Sigmoid colon (tissue), 4 donors: ENCODE measurements at regions not wholly inside any gene's neighbourhood (a gene's known extent, or its start where the extent isn't known, plus 50 kb on each side); places are given as distances from the start of the nearest gene placed in this dataset.

Experiments used
- CTCF ChIP-seq, 4 experiments: fragments of 450-650 bp in 3 of 4; fragments of 200-600 bp in 1 of 4; IDR thresholded peaks; one replicate each; pipeline ENCODE4 v1.5.1; 2016 to 2019; ENCODE audit warnings: antibody characterized with exemption in 4 of 4, mild to moderate bottlenecking in 3 of 4, moderate library complexity in 2 of 4
- EP300 ChIP-seq, 4 donors: sonication (generic); formaldehyde crosslinking; IDR thresholded peaks; one replicate each; pipeline ENCODE4 v1.6.1; 2017; ENCODE audit warnings: antibody characterized with exemption in 4 of 4
- POLR2AphosphoS5 ChIP-seq, 4 donors: sonication (generic); formaldehyde crosslinking; IDR thresholded peaks; one replicate each; pipeline ENCODE4 v1.6.1; 2017; ENCODE audit warnings: antibody characterized with exemption in 4 of 4

DNA sequence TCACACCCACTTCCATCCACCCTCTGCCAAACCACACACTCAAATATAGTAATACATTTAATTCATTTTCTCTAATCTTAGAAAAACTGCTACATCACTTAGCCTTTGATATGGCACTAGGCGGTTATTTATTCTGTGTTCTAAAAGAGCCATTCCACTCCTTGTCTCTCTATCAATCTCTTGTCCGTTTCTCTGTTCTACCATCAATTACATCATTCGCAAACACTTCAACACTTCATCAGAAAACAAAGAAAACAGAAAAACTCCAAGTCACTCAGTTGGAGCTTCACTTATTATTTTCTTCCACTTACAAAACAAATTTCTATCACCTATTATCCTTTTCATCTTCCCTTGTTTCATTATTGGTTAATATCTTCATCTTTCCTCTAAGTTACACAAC is 1523.0 kb downstream of the KCNT2 start:
- TF ChIP-seq CTCF (IDR thresholded peaks at IDR 0.05) (no peak), EP300 (IDR thresholded peaks at IDR 0.05) (no peak), POLR2AphosphoS5 (IDR thresholded peaks at IDR 0.05) (no peak)
